HG02798 (cell line): ENCODE measurements at regions not wholly inside any gene's neighbourhood (a gene's known extent, or its start where the extent isn't known, plus 50 kb on each side); places are given as distances from the start of the nearest gene placed in this dataset.

Source experiments
- ATAC-seq: cut with Tn5 transposase; IDR thresholded peaks from one replicate; pipeline ENCODE4 v1.9.1; 2021; ENCODE audit warnings: mild to moderate bottlenecking; ENCODE audit not compliant: unreplicated experiment, poor library complexity

DNA sequence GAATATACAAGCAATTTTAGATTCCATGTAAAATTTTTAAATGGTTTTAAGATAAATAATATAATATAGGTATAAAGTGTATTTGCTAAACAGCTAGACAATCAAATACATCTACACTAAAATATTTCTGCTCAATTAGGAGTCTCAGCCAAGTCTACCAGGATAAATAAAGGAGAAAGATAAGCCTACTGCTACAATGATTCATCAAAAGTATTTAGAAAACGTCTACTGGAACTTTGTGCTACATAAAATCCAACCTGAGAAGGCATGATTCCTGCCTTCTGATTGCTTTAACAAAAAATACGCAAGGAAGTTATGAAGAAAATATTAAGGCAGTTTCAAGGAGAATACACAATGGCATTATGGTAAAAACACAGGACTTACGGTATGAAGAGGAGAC is 570.6 kb downstream of the EFNA5 start:
- ATAC-seq, result no peak

DNA sequence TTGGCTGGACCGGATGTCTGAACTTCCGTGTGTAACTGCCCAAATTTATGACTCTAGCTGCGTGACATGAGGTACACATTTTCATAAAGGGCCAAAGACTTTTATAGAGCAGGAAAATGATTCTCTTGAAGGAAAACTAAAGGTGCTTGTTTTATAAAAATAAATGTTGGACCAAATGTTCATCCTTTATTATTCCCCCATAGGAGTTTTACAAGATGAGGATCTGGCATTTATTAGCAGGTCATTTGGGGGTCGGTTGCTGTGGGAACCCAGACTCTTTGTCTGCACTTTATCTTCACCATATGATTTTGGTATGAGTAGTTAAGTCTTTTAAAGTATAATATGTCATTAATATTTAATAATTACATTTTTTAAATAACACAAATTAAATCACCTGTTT is 571.2 kb downstream of the EFNA5 start:
- ATAC-seq, result no peak

DNA sequence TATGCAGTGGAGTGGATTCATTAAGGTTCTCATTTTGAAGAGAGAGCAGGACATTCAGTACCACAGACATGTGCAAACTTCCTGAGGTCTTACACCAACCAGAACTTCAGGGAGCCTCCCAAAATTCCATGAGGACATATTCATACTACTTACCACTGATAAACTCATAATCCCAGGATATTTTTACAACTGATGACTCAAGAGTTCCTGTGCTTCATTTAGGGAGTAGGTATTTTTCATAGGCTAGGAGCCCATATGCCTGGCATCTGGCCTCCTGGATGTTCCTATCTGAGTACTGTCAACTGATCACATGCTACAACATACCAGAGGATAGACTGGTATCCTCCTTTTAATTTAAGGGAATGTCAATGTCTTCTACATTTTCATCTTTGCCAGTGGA is 578.0 kb downstream of the EFNA5 start:
- ATAC-seq, result no peak

DNA sequence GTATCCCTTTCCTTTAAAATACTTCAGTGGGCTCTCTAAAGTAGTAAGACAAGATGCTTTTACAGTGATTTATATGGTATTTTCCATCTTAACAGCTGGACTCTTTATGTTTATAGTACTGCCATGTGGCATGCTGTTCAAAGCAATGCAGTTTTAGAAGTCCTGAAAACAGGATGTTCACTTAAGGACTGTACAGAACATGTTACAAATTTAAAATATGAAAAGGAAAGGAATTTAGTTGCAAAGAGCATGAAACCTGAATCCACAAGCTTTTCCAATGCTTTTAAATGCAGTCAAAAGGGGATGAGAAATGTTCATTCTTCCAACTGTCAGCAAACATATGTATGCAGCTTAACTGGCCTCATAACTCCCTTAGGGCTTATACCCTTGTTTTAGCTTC is 580.2 kb downstream of the EFNA5 start:
- no peak for ATAC-seq

DNA sequence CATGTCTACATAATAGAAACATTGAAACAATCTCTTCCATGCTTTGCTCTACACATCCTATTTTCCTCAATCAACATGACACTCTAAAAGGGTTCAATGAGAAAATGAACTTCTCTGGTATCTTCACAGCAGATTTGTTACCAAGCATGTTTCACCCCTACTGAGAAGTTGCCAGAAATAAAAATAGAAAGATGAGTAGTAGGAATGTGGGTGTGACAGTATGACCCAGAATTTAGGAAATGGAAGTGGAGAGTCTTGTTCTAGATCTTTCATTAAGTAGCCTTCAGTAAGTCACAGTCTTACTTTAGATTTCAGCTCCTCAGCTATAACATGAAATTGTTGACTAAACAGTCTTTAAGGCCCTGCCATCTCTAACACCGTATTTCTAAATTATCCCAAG is 581.8 kb downstream of the EFNA5 start:
- no peak for ATAC-seq

DNA sequence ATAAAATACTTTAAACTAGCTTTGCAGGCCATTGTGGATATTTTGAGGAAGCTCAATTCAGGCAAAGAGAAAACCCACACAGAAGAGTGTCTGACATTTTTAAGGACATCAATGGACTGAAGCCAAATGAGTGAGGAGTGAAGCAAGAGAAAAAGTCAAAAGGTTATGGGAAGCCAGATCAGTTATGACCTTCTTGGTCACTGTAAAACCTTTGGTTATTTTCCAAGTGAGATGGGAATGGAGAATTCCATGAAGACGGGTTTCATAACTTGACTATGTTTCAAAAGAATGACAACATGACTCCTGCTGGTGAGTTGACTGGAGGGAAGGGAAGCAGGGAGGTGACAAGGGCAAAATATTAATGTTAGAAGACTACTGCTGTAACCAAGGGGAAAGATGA is 585.2 kb downstream of the EFNA5 start:
- ATAC-seq, result no peak

DNA sequence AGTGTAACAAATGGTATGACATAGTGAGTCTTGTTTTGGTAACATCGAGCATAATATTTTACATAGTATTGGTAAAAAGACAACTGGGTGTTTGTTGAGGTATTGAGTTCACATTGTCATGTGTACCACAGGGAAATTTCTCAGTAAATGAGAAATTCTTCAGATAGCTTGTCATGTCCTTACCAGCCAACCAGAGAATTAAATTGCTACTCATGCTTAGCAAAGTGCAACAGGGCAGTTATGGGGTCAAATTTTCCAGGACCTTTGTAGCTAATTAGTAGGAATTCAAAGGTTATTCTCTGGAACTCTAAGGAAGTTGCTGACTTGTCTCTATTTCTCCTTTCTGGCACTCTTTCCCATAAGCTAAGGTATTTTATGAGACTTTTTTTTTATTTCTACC is 595.7 kb downstream of the EFNA5 start:
- ATAC-seq, result no peak

DNA sequence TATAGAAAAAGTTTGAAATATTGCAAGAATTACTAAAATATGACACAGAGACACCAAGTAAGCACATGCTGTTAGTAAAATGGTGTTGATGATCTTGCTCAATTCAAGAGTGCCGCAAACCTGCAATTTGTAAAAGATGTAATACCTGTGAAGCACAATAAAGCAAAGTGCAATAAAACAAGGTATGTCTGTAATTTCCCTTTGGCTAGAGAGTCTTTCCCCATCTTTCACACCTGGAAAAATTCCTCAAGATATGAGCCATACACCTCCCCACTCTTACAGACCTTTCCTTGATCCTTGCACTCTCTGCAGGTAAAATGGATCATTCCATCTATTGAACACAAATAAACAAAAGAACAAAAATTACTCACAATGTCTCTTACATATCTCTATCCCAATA is 597.8 kb downstream of the EFNA5 start:
- no peak for ATAC-seq

DNA sequence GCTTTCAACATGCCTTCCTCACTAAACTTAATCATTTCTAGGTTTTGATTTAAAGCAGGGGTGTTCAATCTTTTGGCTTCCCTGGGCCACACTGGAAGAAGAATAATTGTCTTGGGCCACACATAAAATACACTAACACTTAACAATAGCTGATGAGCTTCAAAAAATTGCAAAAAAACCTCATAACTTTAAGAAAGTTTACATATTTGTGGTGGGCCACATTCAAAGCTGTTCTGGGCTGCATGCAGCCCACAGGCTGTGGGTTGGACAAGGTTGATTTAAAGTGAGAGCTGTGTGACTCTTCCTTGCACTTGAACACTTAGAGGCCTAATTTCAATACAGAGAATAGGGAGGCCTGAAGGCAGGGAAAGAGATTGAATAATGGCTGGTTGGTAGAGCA is 598.3 kb downstream of the EFNA5 start:
- no peak for ATAC-seq

DNA sequence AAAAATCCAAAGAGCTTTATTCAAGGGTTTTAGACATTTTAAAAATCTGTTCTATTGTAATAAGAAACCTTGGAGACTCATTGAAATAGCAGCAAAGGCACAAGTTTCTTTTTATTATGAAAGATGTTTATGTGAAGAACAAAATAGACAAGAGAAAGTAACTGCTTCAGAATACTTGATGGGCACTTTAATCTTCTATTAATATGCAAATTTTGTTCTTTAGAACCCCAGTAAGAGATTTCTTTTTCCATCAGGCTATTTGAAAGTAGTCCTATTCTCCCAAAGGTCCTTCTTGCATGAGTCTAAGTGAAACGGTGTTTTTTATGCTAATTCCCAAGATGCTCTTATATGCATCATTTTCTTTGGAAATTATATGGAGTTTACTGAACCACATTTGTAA is 602.0 kb downstream of the EFNA5 start:
- ATAC-seq, result no peak

DNA sequence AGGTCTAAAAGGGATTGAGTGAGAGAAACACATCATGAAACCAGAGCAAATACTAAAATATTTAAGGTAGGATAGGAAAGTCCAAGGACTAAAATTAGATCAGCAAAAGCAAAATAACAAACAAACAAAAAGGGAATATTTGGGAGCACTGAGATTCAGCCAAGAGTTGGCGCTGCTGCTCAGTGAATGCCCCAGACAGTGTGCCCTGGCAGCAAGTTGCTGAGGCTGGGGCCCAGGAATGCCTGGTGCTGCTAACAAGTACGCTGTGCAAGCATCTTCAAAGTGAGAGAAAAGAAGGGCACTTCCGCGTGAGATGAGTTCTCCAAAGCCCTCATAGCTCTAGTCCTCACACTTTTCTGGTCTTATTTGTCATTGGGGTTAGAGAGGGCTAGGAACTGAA is 603.3 kb downstream of the EFNA5 start:
- ATAC-seq, result no peak

DNA sequence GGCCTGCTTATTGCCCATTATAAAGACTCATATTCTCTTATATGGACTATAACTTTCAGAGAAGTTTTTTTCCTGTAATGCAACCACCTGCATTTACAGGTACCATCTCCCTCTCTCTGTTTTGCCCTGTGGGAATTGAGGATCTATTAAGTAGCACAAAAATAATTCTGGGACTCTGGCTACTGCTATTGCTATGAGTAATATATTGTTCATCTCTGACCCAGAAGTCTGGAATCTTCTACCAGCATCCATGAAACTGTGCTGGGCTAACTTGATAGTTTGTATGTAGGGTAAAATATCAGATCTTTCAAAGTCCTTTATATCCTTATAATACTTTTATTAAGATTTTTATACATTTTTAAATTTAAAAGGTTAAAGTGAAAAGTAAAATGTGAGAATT is 607.2 kb downstream of the EFNA5 start:
- ATAC-seq, result no peak

DNA sequence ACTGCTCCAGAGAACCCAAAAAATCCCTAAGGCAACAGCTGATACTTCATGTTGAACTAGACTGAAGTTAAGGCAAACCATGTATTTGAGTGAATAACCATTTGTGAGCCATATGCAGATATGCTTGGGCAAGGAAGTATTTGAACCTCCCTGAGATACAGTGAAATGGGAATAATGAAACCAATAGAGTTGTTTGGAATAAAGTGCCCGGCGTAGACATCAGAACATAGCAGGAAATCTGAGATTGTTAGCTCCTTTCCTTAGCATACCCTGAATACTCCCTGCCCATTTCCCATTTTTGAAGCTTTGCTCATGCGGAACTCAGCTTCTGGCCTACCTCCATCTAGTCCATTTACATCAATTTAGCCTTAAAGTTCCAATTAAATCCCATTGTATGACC is 611.9 kb downstream of the EFNA5 start:
- no peak for ATAC-seq

DNA sequence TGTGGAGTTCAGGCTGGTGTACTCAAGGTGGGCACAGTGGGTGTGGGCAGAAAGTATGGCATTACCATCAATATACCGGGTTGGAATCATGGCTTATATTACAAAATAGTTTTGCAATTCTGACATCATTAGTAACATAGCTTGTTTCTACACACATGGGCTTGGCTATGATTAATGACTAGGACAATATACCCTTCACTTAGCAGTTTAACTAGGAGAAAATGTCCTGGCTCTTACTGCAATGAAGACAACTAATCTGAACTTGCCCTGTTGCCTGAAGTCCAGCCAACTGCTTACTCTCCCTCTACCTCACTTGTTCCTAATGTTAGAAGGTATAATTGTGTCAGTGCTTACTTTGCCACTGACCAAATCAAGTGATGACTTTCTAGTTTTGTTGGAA is 612.5 kb downstream of the EFNA5 start:
- no peak for ATAC-seq

DNA sequence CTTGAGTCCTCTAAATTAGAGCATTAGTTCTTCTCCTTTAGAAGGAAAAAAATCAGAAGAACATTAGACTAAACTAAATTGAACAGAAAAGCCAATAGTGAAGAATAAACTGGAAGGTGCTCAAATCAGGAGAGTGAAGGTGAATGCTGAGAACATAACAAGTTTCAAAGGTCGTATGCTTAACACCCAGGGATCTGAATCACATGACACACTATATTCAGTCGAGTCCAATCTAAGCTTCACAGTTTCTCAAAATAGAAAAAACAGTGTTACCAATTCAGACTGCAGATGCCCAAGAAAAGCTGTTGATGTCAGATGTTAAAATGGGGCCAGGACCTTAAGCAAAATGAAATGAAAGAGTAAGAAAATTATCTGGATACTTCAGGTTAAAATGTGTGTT is 614.5 kb downstream of the EFNA5 start:
- no peak for ATAC-seq

DNA sequence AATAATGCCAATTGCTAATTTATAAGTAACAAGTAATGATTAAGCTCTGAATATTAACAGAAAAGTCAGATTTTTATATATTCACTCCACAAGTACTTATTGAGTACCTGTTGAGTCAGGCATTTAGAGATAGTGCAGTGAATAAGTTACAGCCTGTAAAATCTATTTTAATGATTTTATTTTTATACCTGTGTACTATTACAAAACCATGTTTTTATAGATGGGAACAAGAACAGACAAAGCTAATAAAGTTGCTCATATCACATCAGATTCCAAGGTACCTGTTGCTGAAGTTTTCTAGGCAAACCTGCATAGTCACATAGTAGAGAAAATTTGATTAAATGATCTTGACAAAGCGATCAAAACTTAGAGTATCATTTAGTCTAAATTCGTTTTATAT is 623.7 kb downstream of the EFNA5 start:
- no peak for ATAC-seq

DNA sequence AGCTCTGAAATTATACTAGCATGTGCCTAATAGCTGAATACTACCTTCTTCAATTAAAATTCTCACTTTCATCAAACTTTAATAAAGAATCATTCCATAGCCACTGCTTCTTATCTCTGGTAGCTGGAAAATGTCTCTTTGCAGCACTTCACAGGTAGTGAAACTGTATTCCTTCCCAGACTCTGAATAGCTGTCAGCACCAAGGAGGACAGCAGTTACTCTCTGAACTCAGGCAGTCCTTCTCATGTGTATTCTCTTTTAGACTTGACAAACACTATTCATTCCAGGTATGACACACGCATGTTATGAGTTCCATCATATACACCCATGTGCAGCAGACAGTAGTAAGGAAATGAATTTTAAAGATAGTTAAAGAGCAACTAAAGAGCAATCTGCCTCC is 627.1 kb downstream of the EFNA5 start:
- no peak for ATAC-seq

DNA sequence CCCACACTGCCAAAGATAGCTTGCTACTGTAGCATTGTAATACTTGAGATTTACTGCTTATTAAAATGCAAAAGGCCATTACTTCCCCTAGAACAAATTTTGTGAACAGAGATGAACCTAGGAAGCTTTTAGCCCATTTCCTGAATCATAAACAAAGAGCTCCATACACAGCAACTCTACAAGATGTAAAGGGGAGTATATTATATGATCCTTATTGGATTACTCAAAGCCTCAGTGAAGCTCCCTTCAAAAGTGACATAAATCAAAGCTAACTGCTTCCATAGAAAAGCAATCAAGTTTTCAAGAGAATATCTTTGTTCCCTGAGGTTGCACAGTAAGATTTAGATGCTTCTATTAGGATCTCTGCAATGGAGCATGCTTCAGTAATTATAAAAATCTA is 629.8 kb downstream of the EFNA5 start:
- ATAC-seq, result no peak

DNA sequence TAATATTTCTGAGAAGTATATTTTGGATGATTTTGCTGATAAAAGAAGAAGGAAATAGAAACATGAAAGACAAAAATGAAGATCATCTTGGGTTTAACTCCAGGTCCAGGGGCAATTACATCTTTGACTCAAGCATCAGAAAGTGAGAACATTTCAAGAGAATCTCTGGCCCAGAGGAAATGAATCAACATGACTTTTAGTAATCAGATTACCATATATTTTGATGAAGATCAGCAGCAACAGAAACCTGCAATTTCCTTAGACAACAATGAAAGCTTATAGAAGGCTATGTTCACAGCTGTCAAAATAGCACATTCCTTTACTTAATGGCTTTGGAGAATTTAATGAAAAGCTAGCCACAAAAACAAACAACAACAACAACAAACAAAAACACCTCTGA is 638.1 kb downstream of the EFNA5 start:
- no peak for ATAC-seq

DNA sequence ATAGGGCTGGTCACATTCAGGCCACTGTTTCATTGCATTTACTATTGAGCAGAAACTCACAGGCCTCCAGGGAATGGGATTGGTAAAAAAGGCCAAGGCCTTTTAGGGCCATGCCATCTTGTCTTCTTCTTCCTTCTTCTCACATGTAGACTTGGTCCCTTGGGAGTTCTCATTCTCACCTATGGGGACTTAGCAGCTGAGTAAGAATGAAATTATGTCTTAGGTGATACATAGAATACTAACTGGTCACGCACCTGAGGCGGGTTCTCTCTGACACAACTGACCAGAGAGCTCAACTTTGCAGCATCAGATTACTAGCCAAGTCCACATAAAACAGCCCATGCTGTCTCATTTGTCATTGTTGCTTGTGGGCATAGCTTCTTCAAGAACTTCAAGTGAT is 641.8 kb downstream of the EFNA5 start:
- no peak for ATAC-seq

DNA sequence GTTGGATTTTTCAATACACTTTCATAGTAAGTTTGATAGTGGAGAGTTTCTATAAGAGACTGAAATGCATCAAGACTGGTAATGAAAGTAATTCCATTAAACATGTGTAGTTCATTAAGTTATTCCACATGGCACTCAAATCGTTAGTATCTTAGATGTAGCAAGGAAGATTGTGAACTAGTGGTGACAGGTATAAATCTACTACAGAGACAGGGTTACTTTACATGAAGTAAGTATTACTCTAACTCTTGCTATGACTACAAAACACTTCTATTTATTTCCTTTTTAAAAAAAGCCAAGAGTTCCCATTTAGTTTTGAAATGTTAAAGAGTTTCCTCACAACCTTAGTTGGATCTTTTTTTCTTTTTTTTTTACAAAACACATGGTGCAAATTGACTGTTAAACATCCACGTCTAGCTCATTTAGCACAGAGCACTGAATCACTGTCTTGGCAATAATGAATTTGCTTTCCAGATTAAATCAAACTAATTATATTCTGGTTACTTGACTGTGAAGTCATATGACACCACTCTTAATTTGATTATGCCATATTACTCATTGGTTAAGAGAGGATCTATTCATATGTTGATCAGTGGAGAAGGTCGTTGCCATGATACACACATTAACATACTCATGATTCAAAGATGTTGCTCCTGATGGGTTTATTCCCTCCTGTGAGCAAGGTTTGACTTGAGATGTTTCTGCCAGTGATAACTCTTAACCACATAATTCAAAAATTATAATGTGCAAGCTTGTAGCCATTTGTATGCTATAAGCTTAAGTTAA is 644.8 kb downstream of the EFNA5 start:
- no peak for ATAC-seq

DNA sequence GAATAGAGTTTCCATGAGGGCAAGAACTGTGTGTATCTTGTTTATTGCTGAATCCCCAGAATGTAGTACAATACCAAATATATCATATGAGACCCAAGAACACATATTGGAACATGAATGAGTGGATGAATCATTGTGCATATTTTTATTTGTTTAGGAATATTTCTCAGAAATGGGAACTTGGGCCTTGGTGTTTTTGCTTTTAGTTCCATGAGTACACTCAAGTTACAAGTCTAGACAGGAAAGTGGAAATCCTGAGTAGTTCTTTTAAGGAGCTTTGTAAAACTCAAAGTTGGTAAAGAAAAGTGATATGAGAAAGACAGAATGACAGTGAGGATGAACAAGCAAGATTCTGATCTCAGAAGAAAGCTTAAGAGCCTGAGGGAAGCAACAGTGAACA is 647.0 kb downstream of the EFNA5 start:
- ATAC-seq, result no peak

DNA sequence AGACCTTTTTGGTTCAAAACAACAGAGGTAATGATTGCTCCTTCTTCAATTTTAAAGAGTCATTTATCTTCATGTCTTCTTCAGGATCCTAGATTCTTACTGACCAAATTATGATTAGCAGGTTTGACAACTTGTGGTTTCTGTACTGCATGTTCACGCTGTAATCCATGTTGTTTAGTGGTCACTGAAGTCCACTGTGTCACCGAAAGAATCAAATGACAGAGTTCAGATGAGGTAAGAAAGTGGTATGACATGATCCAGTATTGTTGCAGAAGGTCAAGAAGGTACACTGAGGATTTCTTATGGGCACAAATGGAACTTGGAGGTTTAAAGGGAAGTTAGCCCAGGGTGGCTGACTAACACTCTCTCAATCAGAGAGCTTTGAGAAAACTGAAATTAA is 649.2 kb downstream of the EFNA5 start:
- no peak for ATAC-seq
